Stimulated activated naive B cell treated with anti-CD40 and anti-IgM and Interleukin-4, amounts not matched to agents 10 μg/mL and 1 μg/mL and 100 μg/mL, for 72 hours (primary cell): ENCODE measurements at regions not wholly inside any gene's neighbourhood (a gene's known extent, or its start where the extent isn't known, plus 50 kb on each side); places are given as distances from the start of the nearest gene placed in this dataset.
"Not testable (repeated sequence)": the region's sequence is repeated elsewhere in the genome, so short reads cannot be mapped to it uniquely, and the experiment has no call there.

Experiments used
- ATAC-seq, 2 donors: fragments of 150-1000 bp; cut with Tn5 transposase; replicated peaks; 2 replicates each; pipeline ENCODE4 v1.10.0; 2021; ENCODE audit warnings: moderate library complexity in 1 of 2
- DNase-seq: peaks from one replicate; pipeline ENCODE4 v3.0.0; 2021
- H3K27ac Mint-ChIP-seq: one replicate; pipeline ENCODE4 v1.8.0; 2022; ENCODE audit warnings: mild to moderate bottlenecking, mixed read lengths
- H3K27me3 Mint-ChIP-seq, 2 donors: one replicate each; pipeline ENCODE4 v1.8.0; 2022; ENCODE audit warnings: mixed read lengths in 2 of 2
- H3K36me3 Mint-ChIP-seq, 2 donors: one replicate each; pipeline ENCODE4 v1.8.0; 2022; ENCODE audit warnings: mixed read lengths in 2 of 2, mild to moderate bottlenecking in 1 of 2
- H3K4me1 Mint-ChIP-seq, 2 donors: one replicate each; pipeline ENCODE4 v1.8.0; 2022; ENCODE audit warnings: mixed read lengths in 2 of 2, mild to moderate bottlenecking in 1 of 2
- H3K4me3 Mint-ChIP-seq, 2 donors: one replicate each; pipeline ENCODE4 v1.8.0; 2022; ENCODE audit warnings: mild to moderate bottlenecking in 2 of 2, mixed read lengths in 2 of 2, moderate library complexity in 1 of 2
- H3K9me3 Mint-ChIP-seq, 2 donors: one replicate each; pipeline ENCODE4 v1.8.0; 2022; ENCODE audit warnings: mixed read lengths in 2 of 2, mild to moderate bottlenecking in 1 of 2

DNA sequence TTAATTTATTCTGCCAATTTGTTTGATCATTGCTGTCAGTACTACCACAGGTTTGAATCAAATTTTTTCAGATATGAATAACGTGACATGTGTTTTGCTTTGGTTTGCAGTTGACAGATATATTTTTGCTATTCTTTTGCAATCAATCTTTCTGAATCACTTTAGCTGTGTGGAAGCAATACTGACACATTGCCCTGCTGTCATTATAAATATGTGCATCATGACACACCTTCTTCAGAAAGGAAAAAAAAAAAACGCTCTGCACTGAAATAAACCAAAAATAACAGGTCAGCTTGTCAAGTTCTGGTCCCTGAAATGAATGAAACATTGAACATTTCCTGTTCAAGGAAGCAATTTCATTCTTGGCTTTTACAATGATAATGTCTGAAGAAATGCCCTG is 93.8 kb upstream of the FAM13C start:
- ATAC-seq: no peak
- no peaks in the 10 kb centered on the region for H3K27me3 Mint-ChIP-seq
- no peaks in the 10 kb centered on the region for H3K36me3 Mint-ChIP-seq
- no peaks in the 10 kb centered on the region for H3K4me1 Mint-ChIP-seq
- DNase-seq: no peak
- no peak overlapping the region for H3K27ac Mint-ChIP-seq
- H3K4me3 Mint-ChIP-seq: no peak overlapping the region
- H3K9me3 Mint-ChIP-seq: no peaks in the 10 kb centered on the region

DNA sequence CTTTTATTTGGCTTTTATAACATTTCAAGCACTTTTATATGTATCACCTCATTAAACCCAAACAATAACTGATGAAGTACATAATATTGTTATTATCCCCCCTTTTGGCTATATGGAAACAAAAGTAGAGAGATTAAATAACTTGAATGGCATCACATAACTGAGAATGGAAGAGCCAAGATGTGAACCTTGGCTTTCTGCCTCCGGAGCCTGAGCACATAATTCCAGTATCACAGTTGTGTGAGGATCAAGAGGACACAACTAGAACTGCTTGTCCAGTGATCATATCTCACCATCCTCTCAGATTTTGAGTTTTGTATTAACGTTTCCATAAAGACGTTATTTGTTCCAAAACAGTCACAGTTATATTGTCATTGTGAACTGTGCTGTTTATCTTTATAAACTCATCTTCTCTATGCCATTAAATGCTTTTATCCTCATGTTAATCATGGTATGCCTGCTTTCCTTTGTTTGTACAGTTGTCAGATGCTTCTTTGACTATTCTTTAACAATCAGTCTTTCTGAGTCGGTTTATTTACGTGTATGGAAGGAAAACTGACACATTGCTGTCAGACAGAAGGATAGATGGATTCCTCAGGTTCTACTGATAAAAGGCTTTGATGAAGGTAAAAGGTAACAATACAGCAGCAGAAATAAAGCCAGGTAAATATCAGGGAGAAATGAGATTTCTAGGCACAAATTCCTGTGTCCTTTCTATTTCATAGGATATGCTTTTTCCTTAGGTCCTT is 92.0 kb upstream of the FAM13C start:
- Mint-ChIP-seq H3K4me3 (no peak overlapping the region), H3K4me1 (no peaks in the 10 kb centered on the region), H3K36me3 (no peaks in the 10 kb centered on the region), H3K27me3 (no peaks in the 10 kb centered on the region), H3K9me3 (peaks cover 0 to 2% of the 10 kb centered on the region in 2 donors), H3K27ac (no peak overlapping the region)
- DNase-seq (no peak), ATAC-seq (no peak)

DNA sequence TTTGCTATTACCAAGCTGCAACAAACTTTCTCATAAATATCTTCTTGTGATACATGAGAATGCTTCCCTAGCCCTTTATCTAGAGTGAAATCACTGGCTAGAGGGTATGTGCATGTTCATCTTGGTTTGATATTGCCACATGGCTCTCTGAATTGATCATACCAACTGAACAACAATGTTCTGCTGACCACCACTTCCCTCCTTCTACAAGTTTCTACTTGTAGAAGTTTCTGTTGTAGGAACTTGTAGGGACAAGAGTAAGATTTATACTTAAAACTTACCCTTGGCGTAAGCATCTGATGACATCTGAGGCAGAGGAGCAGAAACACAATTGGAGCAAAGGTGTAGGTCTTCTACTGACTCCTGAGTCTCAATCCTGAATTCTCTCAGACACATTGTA is 86.3 kb upstream of the FAM13C start:
- Mint-ChIP-seq H3K36me3 (no peaks in the 10 kb centered on the region), H3K4me3 (no peak overlapping the region), H3K9me3 (peaks cover 4 to 5% of the 10 kb centered on the region in 2 donors), H3K4me1 (no peaks in the 10 kb centered on the region), H3K27ac (no peak overlapping the region), H3K27me3 (no peaks in the 10 kb centered on the region)
- no peak for ATAC-seq
- DNase-seq: no peak

DNA sequence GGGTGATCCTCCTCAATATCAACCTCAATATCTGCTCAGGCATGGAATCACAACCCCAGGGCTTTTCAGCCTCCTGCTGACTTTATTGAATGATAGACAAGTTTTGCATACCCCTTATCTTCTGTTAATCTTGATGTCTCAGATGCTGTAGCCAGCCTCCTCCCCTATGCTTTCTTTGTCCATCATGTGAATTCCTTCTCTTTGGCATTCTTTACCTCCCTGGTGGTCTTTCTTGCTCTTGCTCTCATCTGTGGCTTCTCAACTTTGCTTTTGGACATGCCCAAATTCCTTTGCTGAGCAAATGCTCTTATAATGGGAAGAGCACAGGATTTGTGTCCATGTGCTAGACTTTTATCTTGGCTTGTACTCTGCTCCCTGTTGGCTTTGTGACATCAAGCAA is 73.4 kb upstream of the FAM13C start:
- Mint-ChIP-seq H3K27me3 (no peaks in the 10 kb centered on the region), H3K9me3 (peaks cover 9 to 13% of the 10 kb centered on the region in 2 donors), H3K4me1 (no peaks in the 10 kb centered on the region), H3K4me3 (no peak overlapping the region), H3K27ac (no peak overlapping the region), H3K36me3 (no peaks in the 10 kb centered on the region)
- ATAC-seq: no peak
- no peak for DNase-seq

DNA sequence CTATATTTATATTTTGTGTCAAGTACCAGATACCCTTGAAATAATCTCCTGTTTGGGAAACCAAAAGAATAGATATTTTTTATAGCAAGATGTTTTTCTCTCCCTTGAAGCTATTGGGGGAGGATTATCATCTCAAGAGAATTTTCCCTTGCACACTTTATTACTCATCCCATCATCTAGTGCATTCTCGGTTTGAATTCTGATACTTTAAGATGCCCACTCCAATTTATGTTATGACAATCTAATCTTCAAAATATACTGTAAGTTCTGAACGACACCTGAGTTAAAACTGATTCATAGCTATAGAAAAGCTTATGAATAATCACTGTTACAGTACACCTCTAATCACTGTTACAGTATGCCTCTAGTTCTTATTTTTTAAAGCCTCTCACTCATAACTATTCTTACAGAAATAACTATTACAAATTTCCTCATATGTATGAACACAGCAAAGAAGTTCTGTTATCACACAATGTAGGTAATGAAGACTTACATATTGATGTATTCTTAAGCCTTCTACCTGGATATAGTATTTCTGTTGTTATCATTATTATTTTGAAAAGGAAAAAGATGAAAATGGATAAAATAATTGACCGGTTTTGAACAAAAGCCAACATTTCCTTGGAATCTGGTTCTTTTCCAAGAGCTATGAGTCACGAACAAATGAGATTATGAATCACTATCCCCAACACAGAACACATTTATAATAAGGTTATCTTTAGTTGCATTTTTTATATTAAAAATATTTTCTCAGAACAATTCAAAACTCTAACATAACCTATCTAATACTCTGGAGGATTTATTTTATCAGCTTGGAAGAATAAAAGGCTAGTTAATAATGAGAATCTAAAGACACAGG is 72.3 kb upstream of the FAM13C start:
- Mint-ChIP-seq H3K4me3 (no peak overlapping the region), H3K27ac (no peak overlapping the region), H3K9me3 (peaks cover 7 to 13% of the 10 kb centered on the region in 2 donors), H3K27me3 (no peaks in the 10 kb centered on the region), H3K4me1 (no peaks in the 10 kb centered on the region), H3K36me3 (no peaks in the 10 kb centered on the region)
- no peak for ATAC-seq
- DNase-seq: no peak

DNA sequence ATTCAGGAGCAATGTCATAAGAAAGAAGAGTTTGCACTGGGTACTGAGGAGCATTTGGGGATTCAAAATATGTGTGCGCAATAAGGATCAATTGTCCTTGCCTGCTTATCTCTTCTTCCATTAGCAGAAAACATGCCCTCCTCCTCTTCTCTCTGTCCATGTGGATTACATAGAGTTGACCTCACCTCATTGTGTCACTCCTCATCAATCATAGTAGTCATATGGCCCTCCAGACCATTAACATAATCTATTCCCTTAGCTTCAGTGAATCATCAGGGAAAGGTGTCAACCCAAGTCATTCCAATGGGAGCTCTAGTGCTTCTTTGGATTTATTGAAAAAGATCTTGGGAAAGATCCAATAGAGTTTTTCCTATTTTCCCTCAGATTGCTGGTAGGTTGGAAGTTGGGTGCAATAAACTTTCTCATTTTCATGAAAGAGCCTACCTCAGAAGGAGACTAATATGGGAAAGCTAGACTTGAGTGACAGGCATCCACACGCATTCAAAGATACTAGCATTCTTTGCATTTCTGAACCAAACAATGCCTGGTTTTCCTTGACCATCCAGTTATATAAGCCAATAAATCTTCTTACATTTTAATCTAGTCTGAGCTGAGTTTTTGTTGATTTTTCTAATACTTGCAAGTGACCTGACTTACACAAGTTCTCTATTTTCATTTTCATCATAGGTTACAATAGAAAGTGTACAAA is 71.5 kb upstream of the FAM13C start:
- H3K4me1 Mint-ChIP-seq: no peaks in the 10 kb centered on the region
- H3K9me3 Mint-ChIP-seq: peaks cover under 1 to 6% of the 10 kb centered on the region in 2 donors
- H3K4me3 Mint-ChIP-seq: no peak overlapping the region
- DNase-seq: no peak
- no peak overlapping the region for H3K27ac Mint-ChIP-seq
- ATAC-seq: no peak
- no peaks in the 10 kb centered on the region for H3K36me3 Mint-ChIP-seq
- H3K27me3 Mint-ChIP-seq: no peaks in the 10 kb centered on the region

DNA sequence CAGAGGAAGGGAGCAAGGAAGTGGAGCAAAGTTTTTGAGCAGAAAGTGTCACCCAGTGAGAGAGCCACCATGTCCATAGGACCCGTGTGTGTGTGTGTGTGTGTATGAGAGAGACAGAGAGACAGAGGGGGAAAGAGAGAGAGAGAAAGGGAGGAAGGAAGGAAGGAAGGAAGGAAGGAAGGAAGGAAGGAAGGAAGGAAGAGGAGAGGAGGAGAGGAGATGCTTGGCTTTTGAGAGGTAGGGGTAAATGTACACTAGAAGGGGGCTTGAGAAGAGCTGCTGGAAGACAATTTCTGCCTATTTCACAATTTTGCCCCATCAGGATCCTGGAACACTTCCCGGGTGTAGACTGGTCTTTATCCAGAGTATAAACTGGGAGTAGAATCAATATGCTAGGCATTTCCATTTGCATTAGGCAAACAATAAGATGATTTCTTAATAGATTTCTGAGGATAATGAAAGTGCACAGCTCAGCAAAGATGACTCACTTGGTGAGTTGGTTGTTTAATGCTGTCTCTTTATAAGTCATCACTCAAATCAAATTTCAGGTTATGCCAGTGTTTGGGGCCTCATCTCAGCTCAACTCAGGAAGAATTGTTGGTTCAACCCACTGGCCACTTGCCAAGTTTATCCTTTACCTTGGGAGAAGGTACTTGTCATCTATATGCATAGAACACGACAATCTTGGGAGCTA is 70.0 kb upstream of the FAM13C start:
- Mint-ChIP-seq H3K4me1 (no peaks in the 10 kb centered on the region), H3K27ac (no peak overlapping the region), H3K9me3 (no peaks in the 10 kb centered on the region), H3K27me3 (no peaks in the 10 kb centered on the region), H3K36me3 (no peaks in the 10 kb centered on the region), H3K4me3 (no peak overlapping the region)
- ATAC-seq: no peak
- DNase-seq: no peak

DNA sequence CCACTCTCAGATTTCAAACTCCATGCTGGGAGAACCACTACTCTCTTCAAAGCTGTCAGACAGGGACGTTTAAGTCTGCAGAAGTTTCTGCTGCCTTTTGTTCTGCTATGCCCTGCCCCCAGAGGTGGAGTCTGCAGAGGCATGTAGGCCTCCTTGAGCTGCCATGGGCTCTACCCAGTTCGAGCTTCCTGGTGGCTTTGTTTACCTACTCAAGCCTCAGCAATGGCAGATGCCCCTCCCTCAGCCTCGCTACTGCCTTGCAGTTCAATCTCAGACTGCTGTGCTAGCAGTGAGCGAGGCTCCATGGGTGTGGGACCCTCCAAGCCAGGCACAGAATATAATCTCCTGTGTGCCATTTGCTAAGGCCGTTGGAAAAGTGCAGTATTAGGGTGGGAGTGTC is 51.4 kb upstream of the FAM13C start:
- not testable (repeated sequence) for H3K27me3 Mint-ChIP-seq, H3K4me3 Mint-ChIP-seq, ATAC-seq, H3K27ac Mint-ChIP-seq, H3K36me3 Mint-ChIP-seq, H3K4me1 Mint-ChIP-seq, DNase-seq
- H3K9me3 Mint-ChIP-seq: peaks cover 5 to 14% of the 10 kb centered on the region in 2 donors
